ENCODE measurements at regions not wholly inside any gene's neighbourhood (a gene's known extent, or its start where the extent isn't known, plus 50 kb on each side); places are given as distances from the start of the nearest gene placed in this dataset.
"Not testable (repeated sequence)": the region's sequence is repeated elsewhere in the genome, so short reads cannot be mapped to it uniquely, and the experiment has no call there.

GRCh38 chr9:115348936-115349335 lies 231.0 kb upstream of the TNC start:
- not testable (repeated sequence) for TF ChIP-seq CTCF (IDR thresholded peaks at IDR 0.05; ENCODE audit: low read length); EZH2 (optimal IDR thresholded peaks at IDR 0.05; ENCODE audit: low read depth, low read length); EZH2phosphoT487 (IDR thresholded peaks at IDR 0.05; ENCODE audit: low read length)
